Non-pigmented ciliary epithelial cell (primary cell): ENCODE measurements at regions not wholly inside any gene's neighbourhood (a gene's known extent, or its start where the extent isn't known, plus 50 kb on each side); places are given as distances from the start of the nearest gene placed in this dataset.
"Not testable (repeated sequence)": the region's sequence is repeated elsewhere in the genome, so short reads cannot be mapped to it uniquely, and the experiment has no call there.

ENCODE experiments used
- DNase-seq: peaks from one replicate; pipeline ENCODE4 v3.0.0-alpha.2; 2010; ENCODE audit warnings: low read depth

- DNase-seq = no peak
Observed at GRCh38 chr9:79384501-79384900, 187.3 kb upstream of the TLE4 start.

- DNase-seq = no peak
Observed at GRCh38 chr9:79387101-79387835, 184.5 kb upstream of the TLE4 start.

GRCh38 chr9:79390077-79390698 lies 181.6 kb upstream of the TLE4 start:
- DNase-seq = no peak

GRCh38 chr9:79390781-79391770 lies 180.7 kb upstream of the TLE4 start:
- DNase-seq = no peak

GRCh38 chr9:79395228-79395627 lies 176.5 kb upstream of the TLE4 start:
- no peak for DNase-seq

- DNase-seq = no peak
Observed at GRCh38 chr9:79395755-79396154, 176.0 kb upstream of the TLE4 start.

GRCh38 chr9:79396168-79396567 lies 175.6 kb upstream of the TLE4 start:
- no peak for DNase-seq

GRCh38 chr9:79403495-79403894 lies 168.3 kb upstream of the TLE4 start:
- DNase-seq = no peak

GRCh38 chr9:79408200-79408599 lies 163.6 kb upstream of the TLE4 start:
- no peak for DNase-seq

GRCh38 chr9:79408617-79409016 lies 163.1 kb upstream of the TLE4 start:
- no peak for DNase-seq

- DNase-seq = no peak
Observed at GRCh38 chr9:79409182-79409823, 162.5 kb upstream of the TLE4 start.

GRCh38 chr9:79425840-79426239 lies 145.9 kb upstream of the TLE4 start:
- DNase-seq = no peak

- DNase-seq = no peak
Observed at GRCh38 chr9:79428422-79428821, 143.3 kb upstream of the TLE4 start.

- DNase-seq = no peak
Observed at GRCh38 chr9:79430619-79431018, 141.1 kb upstream of the TLE4 start.

GRCh38 chr9:79431019-79431679 lies 140.6 kb upstream of the TLE4 start:
- DNase-seq = no peak

GRCh38 chr9:79432485-79432884 lies 139.3 kb upstream of the TLE4 start:
- DNase-seq = no peak

- no peak for DNase-seq
Observed at GRCh38 chr9:79433703-79434102, 138.1 kb upstream of the TLE4 start.

- DNase-seq = not testable (repeated sequence)
Observed at GRCh38 chr9:79439221-79439620, 132.5 kb upstream of the TLE4 start.

GRCh38 chr9:79446523-79447307 lies 125.0 kb upstream of the TLE4 start:
- no peak for DNase-seq

- DNase-seq = no peak
Observed at GRCh38 chr9:79447308-79447605, 124.5 kb upstream of the TLE4 start.

- DNase-seq = no peak
Observed at GRCh38 chr9:79447762-79448161, 124.0 kb upstream of the TLE4 start.
